Calu3 (cell line): ENCODE measurements at regions not wholly inside any gene's neighbourhood (a gene's known extent, or its start where the extent isn't known, plus 50 kb on each side); places are given as distances from the start of the nearest gene placed in this dataset.
"Not testable (repeated sequence)": the region's sequence is repeated elsewhere in the genome, so short reads cannot be mapped to it uniquely, and the experiment has no call there.

Source experiments
- BruUV-seq: library from RNA; stranded (reverse); fragments of 400-500 nt; replicated peaks from 2 replicates; lab custom pipeline; 2021; lab: Mats Ljungman, UMichigan
- CTCF ChIA-PET: fragments of 300-600 bp; sonication (Branson Sonifier 250); formaldehyde crosslinking; loops from one replicate; lab custom pipeline; 2022; ENCODE audit warnings: antibody characterized with exemption; lab: Charles Lee
- DNase-seq: peaks from one replicate; pipeline ENCODE4 v3.0.0; 2022
- H3K27ac Mint-ChIP-seq: one replicate; pipeline ENCODE4 v1.8.0; 2022; ENCODE audit warnings: mixed read lengths; ENCODE audit not compliant: unreplicated experiment
- H3K27me3 Mint-ChIP-seq: one replicate; pipeline ENCODE4 v1.8.0; 2022; ENCODE audit warnings: mixed read lengths; ENCODE audit not compliant: unreplicated experiment
- H3K36me3 Mint-ChIP-seq: one replicate; pipeline ENCODE4 v1.8.0; 2022; ENCODE audit warnings: mild to moderate bottlenecking, moderate library complexity, mixed read lengths; ENCODE audit not compliant: insufficient read depth, unreplicated experiment
- H3K4me1 Mint-ChIP-seq: one replicate; pipeline ENCODE4 v1.8.0; 2022; ENCODE audit warnings: mild to moderate bottlenecking, low read depth, mixed read lengths; ENCODE audit not compliant: unreplicated experiment
- H3K4me3 Mint-ChIP-seq: one replicate; pipeline ENCODE4 v1.8.0; 2022; ENCODE audit warnings: mild to moderate bottlenecking, low read depth, moderate library complexity, mixed read lengths; ENCODE audit not compliant: unreplicated experiment
- H3K9me3 Mint-ChIP-seq: one replicate; pipeline ENCODE4 v1.8.0; 2022; ENCODE audit warnings: low read depth, mixed read lengths; ENCODE audit not compliant: unreplicated experiment
- CTCF ChIP-seq: fragments of 200-600 bp; IDR thresholded peaks from one replicate; pipeline ENCODE4 v1.8.0; 2022; ENCODE audit warnings: antibody characterized with exemption; ENCODE audit not compliant: unreplicated experiment
- intact Hi-C: fragments of 100-400 bp; cut with micrococcal nuclease; formaldehyde crosslinking; loops from one replicate; pipeline ENCODE4 v1.10.0; 2022; ENCODE audit not compliant: unreplicated experiment

GRCh38 chr11:71171576-71171975 is 80.8 kb downstream of the SHANK2 start:
- Mint-ChIP-seq H3K9me3 (peaks cover 8% of the 10 kb centered on the region), H3K27me3 (no peaks in the 10 kb centered on the region), H3K36me3 (peaks cover 4% of the 10 kb centered on the region), H3K4me3 (no peak overlapping the region), H3K4me1 (no peaks in the 10 kb centered on the region), H3K27ac (no peak overlapping the region)
- CTCF ChIA-PET = no interaction called here
- TF ChIP-seq CTCF = no peak
- DNase-seq = no peak
- intact Hi-C loops = no loop called here
- no TSS peak for BruUV-seq

- no peaks in the 10 kb centered on the region for H3K36me3 Mint-ChIP-seq
- CTCF ChIA-PET = no interaction called here
- H3K9me3 Mint-ChIP-seq = peaks cover 4% of the 10 kb centered on the region
- BruUV-seq = no TSS peak
- H3K4me1 Mint-ChIP-seq = no peaks in the 10 kb centered on the region
- H3K27ac Mint-ChIP-seq = no peak overlapping the region
- intact Hi-C loops = no loop called here
- no peak for DNase-seq
- TF ChIP-seq CTCF = no peak
- no peaks in the 10 kb centered on the region for H3K27me3 Mint-ChIP-seq
- no peak overlapping the region for H3K4me3 Mint-ChIP-seq
Measured at GRCh38 chr11:71170624-71171423, 81.6 kb downstream of the SHANK2 start.

GRCh38 chr11:71169313-71169712 is 83.1 kb downstream of the SHANK2 start:
- CTCF ChIA-PET = interaction anchor here (0.5 kb wide), 2 partner anchors 65 to 280 kb away, joined by 3 to 4 read pairs; no protein-coding TSS in a partner anchor
- Mint-ChIP-seq H3K27me3 (no peaks in the 10 kb centered on the region), H3K36me3 (peaks cover 4% of the 10 kb centered on the region), H3K4me1 (no peaks in the 10 kb centered on the region), H3K9me3 (no peaks in the 10 kb centered on the region), H3K4me3 (no peak overlapping the region), H3K27ac (no peak overlapping the region)
- no TSS peak for BruUV-seq
- TF ChIP-seq CTCF = no peak
- intact Hi-C loops = no loop called here
- peak; percentile 39 for DNase-seq

- intact Hi-C loops, BruUV-seq, CTCF ChIA-PET, H3K36me3 Mint-ChIP-seq, H3K27me3 Mint-ChIP-seq, H3K27ac Mint-ChIP-seq, H3K4me3 Mint-ChIP-seq, DNase-seq, H3K4me1 Mint-ChIP-seq, H3K9me3 Mint-ChIP-seq: not testable (repeated sequence)
Measured at GRCh38 chr11:71167814-71168213, 84.6 kb downstream of the SHANK2 start.

GRCh38 chr11:71165771-71166170 is 86.6 kb downstream of the SHANK2 start:
- Mint-ChIP-seq H3K9me3 (no peaks in the 10 kb centered on the region), H3K4me1 (peaks cover 11% of the 10 kb centered on the region), H3K27ac (no peak overlapping the region), H3K27me3 (no peaks in the 10 kb centered on the region), H3K4me3 (no peak overlapping the region), H3K36me3 (peaks cover 4% of the 10 kb centered on the region)
- CTCF ChIA-PET = no interaction called here
- intact Hi-C loops = no loop called here
- TF ChIP-seq CTCF = no peak
- no TSS peak for BruUV-seq
- DNase-seq = no peak
